Spleen (tissue), 7 donors: ENCODE measurements at regions not wholly inside any gene's neighbourhood (a gene's known extent, or its start where the extent isn't known, plus 50 kb on each side); places are given as distances from the start of the nearest gene placed in this dataset.

ENCODE experiments used
- POLR2A ChIP-seq, 3 donors: fragments of 450-650 bp; IDR thresholded peaks; one replicate each; pipeline ENCODE4 v1.5.1; 2017; ENCODE audit warnings: antibody characterized with exemption in 3 of 3, mild to moderate bottlenecking in 1 of 3
- POLR2AphosphoS5 ChIP-seq, 3 donors: sonication (generic); formaldehyde crosslinking; IDR thresholded peaks; one replicate each; pipeline ENCODE4 v1.5.1; 2017; ENCODE audit warnings: antibody characterized with exemption in 3 of 3
- TF ChIP-seq, protein P1 (sequence below), 11 experiments: fragments of 200-600 bp in 7 of 11; fragments of 450-650 bp in 4 of 11; sonication (generic) in 4 of 11; IDR thresholded peaks in 8 of 11; conservative IDR thresholded peaks in 3 of 11; 1 replicate in 7 of 11; 2 replicates in 4 of 11; pipeline versions ENCODE4 v1.4.0 to v1.8.0; 2016 to 2021; ENCODE audit warnings: antibody characterized with exemption in 11 of 11, inconsistent platforms in 4 of 11, mild to moderate bottlenecking in 1 of 11
- donor health status: DM: no; HTN: no; CAD: no; lungs with moderate emphysema.
- donor health status: DM: no; HTN: no; CAD: no.
- donor health status: DM: no; HTN: no; CAD: no.

- TF ChIP-seq, protein P1, sequence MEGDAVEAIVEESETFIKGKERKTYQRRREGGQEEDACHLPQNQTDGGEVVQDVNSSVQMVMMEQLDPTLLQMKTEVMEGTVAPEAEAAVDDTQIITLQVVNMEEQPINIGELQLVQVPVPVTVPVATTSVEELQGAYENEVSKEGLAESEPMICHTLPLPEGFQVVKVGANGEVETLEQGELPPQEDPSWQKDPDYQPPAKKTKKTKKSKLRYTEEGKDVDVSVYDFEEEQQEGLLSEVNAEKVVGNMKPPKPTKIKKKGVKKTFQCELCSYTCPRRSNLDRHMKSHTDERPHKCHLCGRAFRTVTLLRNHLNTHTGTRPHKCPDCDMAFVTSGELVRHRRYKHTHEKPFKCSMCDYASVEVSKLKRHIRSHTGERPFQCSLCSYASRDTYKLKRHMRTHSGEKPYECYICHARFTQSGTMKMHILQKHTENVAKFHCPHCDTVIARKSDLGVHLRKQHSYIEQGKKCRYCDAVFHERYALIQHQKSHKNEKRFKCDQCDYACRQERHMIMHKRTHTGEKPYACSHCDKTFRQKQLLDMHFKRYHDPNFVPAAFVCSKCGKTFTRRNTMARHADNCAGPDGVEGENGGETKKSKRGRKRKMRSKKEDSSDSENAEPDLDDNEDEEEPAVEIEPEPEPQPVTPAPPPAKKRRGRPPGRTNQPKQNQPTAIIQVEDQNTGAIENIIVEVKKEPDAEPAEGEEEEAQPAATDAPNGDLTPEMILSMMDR (IDR thresholded peaks at IDR 0.05 in 8 of 11, conservative IDR thresholded peaks at IDR 0.05 in 3 of 11), result no peak
- TF ChIP-seq POLR2AphosphoS5 (IDR thresholded peaks at IDR 0.05) (no peak), POLR2A (IDR thresholded peaks at IDR 0.05) (no peak)
These were observed 280.9 kb downstream of the CTTN start for GRCh38 chr11:70678931-70679900.
